Glutamatergic neuron (in vitro differentiated cells): ENCODE measurements at regions not wholly inside any gene's neighbourhood (a gene's known extent, or its start where the extent isn't known, plus 50 kb on each side); places are given as distances from the start of the nearest gene placed in this dataset.

Experiments used
- DNase-seq: peaks from one replicate; pipeline ENCODE4 v3.0.0; 2022
- H3K27ac Mint-ChIP-seq: one replicate; pipeline ENCODE4 v1.8.0; 2020; ENCODE audit warnings: mild to moderate bottlenecking, mixed read lengths, inconsistent platforms; ENCODE audit not compliant: unreplicated experiment
- H3K27me3 Mint-ChIP-seq: one replicate; pipeline ENCODE4 v1.8.0; 2020; ENCODE audit warnings: mild to moderate bottlenecking, moderate library complexity, mixed read lengths, inconsistent platforms; ENCODE audit not compliant: unreplicated experiment
- H3K36me3 Mint-ChIP-seq: one replicate; pipeline ENCODE4 v1.8.0; 2020; ENCODE audit warnings: mild to moderate bottlenecking, mixed read lengths, inconsistent platforms; ENCODE audit not compliant: unreplicated experiment
- H3K4me1 Mint-ChIP-seq: one replicate; pipeline ENCODE4 v1.8.0; 2020; ENCODE audit warnings: mild to moderate bottlenecking, low read depth, mixed read lengths, inconsistent platforms; ENCODE audit not compliant: unreplicated experiment
- H3K4me3 Mint-ChIP-seq: one replicate; pipeline ENCODE4 v1.8.0; 2020; ENCODE audit warnings: mild to moderate bottlenecking, mixed read lengths, inconsistent platforms; ENCODE audit not compliant: unreplicated experiment
- H3K9me3 Mint-ChIP-seq: one replicate; pipeline ENCODE4 v1.8.0; 2020; ENCODE audit warnings: mild to moderate bottlenecking, moderate library complexity, mixed read lengths, inconsistent platforms; ENCODE audit not compliant: unreplicated experiment
- TF ChIP-seq, protein P1 (sequence below): fragments of 200-600 bp; sonication (generic); IDR thresholded peaks from one replicate; pipeline ENCODE4 v1.5.0; 2021; ENCODE audit not compliant: partially characterized antibody, unreplicated experiment

DNA sequence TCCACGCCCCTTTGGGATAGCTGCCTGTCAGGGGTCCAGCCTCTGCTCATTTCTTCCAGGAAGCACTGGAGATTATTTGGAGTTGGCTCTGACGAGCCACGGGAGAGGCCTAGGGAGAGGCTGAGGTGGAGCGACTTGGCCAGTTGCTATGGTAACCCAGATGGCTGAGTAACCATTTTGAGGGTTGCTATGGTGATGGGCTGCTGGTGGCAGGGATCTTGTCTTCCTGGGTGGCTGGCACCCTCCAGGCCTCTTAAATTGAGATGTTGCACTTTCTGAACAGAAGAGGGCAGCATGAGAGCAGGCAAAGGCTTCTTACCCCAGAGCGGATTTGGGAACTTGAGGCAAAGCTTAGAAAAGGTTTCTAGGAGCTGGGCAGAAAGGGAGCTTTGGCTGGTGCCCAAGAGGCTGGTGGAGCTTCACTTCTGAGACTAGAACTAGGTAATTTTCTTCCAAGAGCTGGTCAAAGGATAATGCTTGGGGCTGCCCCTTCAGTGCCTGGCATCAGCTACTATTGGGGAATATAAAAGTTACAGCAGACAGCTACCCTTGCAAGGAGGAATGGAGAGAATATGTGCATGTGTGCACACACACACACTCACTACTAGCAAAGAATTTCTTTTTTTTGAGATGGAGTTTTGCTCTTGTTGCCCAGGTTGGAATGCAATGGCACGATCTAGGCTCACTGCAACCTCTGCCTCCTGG, 72.5 kb downstream of the NDUFS5 start:
- Mint-ChIP-seq H3K27ac (no peak overlapping the region), H3K4me1 (peaks cover 25% of the 10 kb centered on the region), H3K9me3 (peaks cover 3% of the 10 kb centered on the region), H3K36me3 (no peaks in the 10 kb centered on the region), H3K27me3 (peaks cover 7% of the 10 kb centered on the region), H3K4me3 (peak overlapping the region; percentile 28)
- TF ChIP-seq, protein P1, sequence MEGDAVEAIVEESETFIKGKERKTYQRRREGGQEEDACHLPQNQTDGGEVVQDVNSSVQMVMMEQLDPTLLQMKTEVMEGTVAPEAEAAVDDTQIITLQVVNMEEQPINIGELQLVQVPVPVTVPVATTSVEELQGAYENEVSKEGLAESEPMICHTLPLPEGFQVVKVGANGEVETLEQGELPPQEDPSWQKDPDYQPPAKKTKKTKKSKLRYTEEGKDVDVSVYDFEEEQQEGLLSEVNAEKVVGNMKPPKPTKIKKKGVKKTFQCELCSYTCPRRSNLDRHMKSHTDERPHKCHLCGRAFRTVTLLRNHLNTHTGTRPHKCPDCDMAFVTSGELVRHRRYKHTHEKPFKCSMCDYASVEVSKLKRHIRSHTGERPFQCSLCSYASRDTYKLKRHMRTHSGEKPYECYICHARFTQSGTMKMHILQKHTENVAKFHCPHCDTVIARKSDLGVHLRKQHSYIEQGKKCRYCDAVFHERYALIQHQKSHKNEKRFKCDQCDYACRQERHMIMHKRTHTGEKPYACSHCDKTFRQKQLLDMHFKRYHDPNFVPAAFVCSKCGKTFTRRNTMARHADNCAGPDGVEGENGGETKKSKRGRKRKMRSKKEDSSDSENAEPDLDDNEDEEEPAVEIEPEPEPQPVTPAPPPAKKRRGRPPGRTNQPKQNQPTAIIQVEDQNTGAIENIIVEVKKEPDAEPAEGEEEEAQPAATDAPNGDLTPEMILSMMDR, result peak; percentile 64
- DNase-seq, result peak; percentile 64

DNA sequence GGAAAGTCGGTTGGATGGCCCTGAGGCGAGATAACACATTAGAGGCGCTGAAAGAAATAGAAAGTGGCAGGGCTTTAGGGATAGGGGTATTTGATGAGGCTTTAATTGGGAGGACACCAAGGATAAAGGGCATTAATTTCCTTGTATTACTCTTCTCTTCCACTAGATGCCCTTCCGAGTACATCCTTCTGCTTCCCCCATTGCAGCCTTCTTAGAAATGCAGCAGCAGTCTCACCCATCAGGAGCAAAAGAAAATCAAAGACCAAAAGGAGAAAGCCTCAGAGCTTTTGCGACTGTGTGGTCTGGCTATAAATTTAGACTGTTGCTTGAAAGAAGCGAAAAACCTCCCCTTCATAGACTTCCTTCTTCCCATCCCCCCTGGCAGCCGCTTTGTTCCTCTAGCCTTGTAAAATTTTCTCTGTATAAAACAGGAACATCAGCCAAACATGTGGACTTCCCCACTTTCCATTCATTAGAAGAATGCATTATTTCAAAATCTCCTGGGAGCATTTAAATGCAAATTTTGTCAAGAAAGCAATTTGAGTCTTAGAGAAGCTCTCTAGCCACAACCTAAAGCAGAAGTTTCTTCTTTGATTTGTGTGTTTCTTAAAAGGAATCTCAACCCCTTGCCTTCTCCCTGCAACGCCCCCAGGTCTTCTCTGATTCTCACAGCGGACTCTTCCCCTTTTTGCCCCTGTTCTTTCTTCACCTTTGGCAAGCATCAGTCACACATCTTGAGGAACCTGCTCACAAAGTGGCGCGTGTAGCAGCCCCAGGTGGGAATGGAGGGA, 76.6 kb downstream of the NDUFS5 start:
- no peaks in the 10 kb centered on the region for H3K36me3 Mint-ChIP-seq
- peak overlapping the region; percentile 63 for H3K4me3 Mint-ChIP-seq
- DNase-seq, result no peak
- peaks cover 5% of the 10 kb centered on the region for H3K9me3 Mint-ChIP-seq
- peaks cover 14% of the 10 kb centered on the region for H3K27me3 Mint-ChIP-seq
- TF ChIP-seq, protein P1, result peak; percentile 44
- H3K4me1 Mint-ChIP-seq, result peaks cover 37% of the 10 kb centered on the region
- H3K27ac Mint-ChIP-seq, result peak overlapping the region; percentile 67

- peaks cover 32% of the 10 kb centered on the region for H3K4me1 Mint-ChIP-seq
- peaks cover 5% of the 10 kb centered on the region for H3K9me3 Mint-ChIP-seq
- H3K36me3 Mint-ChIP-seq, result no peaks in the 10 kb centered on the region
- peaks cover 12% of the 10 kb centered on the region for H3K27me3 Mint-ChIP-seq
- peak overlapping the region; percentile 76 for H3K4me3 Mint-ChIP-seq
- no peak for DNase-seq
- TF ChIP-seq, protein P1, result no peak
- H3K27ac Mint-ChIP-seq, result peak overlapping the region; percentile 92
These were observed 77.4 kb downstream of the NDUFS5 start for GRCh38 chr1:39103328-39104157.

DNA sequence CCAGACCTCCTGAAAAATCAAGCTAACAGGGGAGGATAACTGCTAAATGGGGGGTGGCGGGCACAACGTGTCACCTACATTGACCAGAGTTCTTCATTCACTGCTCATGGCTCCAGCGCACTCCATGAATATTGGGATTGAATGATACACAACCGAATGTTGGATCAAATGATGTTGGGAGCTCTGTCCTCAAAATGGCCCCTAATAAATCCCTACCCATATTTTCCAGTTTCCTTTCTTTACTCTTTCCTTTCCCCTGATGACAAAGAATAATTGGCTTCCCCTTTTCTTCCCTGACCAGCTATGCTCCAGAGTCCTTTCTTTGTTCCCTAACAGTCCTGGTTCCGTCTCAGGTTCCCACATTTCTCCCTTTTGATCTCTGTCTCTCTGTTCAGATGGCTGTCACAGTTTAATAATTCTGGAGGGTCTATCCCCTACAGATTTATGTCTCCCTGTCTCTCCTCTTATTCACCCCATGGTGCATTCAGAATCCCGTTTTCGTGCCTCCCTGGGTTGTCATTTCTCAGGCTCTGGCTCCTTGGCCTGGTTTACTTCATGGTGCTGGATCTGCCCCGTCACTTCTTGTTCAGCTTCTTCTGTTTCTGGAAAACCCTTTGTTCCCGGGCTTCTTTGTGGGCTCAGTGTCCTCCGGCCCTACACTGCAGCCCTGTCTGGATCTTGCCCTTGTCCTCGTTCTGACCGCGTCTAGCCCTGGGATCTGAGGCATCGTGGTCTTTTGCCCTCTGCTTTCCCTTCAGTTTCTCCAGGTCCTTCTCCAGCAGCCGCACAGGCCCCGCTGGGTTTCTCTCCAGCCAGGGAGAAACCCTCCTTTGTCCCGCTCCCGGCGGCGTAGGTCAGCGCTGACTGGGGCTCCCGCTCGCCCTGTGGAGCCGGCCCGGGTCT, 78.3 kb downstream of the NDUFS5 start:
- Mint-ChIP-seq H3K36me3 (no peaks in the 10 kb centered on the region), H3K27ac (peak overlapping the region; percentile 92), H3K9me3 (peaks cover 5% of the 10 kb centered on the region), H3K27me3 (peaks cover 12% of the 10 kb centered on the region), H3K4me3 (peak overlapping the region; percentile 76), H3K4me1 (peaks cover 29% of the 10 kb centered on the region)
- TF ChIP-seq, protein P1, result no peak
- peak; percentile 70 for DNase-seq
